SK-N-SH (cell line): ENCODE measurements at regions not wholly inside any gene's neighbourhood (a gene's known extent, or its start where the extent isn't known, plus 50 kb on each side); places are given as distances from the start of the nearest gene placed in this dataset.

ENCODE experiments used
- EP300 ChIP-seq, 2 experiments: IDR thresholded peaks; 2 replicates each; pipeline versions ENCODE4 v1.4.0 to v1.6.1; 2012; ENCODE audit warnings: borderline replicate concordance in 1 of 2, low read depth in 1 of 2, low read length in 1 of 2
- TF ChIP-seq, protein P1 (sequence below): fragments of 200-600 bp; sonication (generic); IDR thresholded peaks from 2 replicates; pipeline ENCODE4 v1.6.1; 2017; ENCODE audit warnings: antibody characterized with exemption, mild to moderate bottlenecking, moderate library complexity

DNA sequence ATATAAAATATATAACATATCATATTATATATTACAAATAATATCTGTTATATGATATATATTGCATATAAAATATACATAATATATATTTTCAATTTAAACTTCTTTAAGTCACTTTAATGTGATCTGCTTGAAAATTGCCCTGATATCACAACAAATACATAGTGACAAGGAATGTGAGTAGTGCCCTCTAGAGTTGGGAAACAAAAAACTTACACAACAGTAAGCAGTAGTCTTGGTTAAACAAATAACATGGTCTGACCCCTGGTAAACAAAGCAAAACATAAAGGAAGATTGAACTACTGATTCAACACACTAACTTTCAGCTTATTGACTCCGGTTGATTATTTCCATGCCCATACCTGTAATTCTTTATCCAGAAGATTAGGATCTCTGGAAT lies 188.3 kb upstream of the NMUR2 start:
- no peak for TF ChIP-seq EP300 (IDR thresholded peaks at IDR 0.05; ENCODE audit: borderline replicate concordance in 1 of 2, low read depth in 1 of 2, low read length in 1 of 2)
- TF ChIP-seq, protein P1, sequence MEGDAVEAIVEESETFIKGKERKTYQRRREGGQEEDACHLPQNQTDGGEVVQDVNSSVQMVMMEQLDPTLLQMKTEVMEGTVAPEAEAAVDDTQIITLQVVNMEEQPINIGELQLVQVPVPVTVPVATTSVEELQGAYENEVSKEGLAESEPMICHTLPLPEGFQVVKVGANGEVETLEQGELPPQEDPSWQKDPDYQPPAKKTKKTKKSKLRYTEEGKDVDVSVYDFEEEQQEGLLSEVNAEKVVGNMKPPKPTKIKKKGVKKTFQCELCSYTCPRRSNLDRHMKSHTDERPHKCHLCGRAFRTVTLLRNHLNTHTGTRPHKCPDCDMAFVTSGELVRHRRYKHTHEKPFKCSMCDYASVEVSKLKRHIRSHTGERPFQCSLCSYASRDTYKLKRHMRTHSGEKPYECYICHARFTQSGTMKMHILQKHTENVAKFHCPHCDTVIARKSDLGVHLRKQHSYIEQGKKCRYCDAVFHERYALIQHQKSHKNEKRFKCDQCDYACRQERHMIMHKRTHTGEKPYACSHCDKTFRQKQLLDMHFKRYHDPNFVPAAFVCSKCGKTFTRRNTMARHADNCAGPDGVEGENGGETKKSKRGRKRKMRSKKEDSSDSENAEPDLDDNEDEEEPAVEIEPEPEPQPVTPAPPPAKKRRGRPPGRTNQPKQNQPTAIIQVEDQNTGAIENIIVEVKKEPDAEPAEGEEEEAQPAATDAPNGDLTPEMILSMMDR, result peak; percentile 33
